Activated naive CD4-positive, alpha-beta T cell treated with Interleukin-2 at 50 U/mL for 16 hours (primary cell): ENCODE measurements at regions not wholly inside any gene's neighbourhood (a gene's known extent, or its start where the extent isn't known, plus 50 kb on each side); places are given as distances from the start of the nearest gene placed in this dataset.
A peak's percentile ranks its signal among the peaks of the same experiment; 100 is the strongest.
"Not testable (repeated sequence)": the region's sequence is repeated elsewhere in the genome, so short reads cannot be mapped to it uniquely, and the experiment has no call there.

Experiments
- DNase-seq: peaks from one replicate; pipeline ENCODE4 v3.0.0-alpha.2; 2020

DNA sequence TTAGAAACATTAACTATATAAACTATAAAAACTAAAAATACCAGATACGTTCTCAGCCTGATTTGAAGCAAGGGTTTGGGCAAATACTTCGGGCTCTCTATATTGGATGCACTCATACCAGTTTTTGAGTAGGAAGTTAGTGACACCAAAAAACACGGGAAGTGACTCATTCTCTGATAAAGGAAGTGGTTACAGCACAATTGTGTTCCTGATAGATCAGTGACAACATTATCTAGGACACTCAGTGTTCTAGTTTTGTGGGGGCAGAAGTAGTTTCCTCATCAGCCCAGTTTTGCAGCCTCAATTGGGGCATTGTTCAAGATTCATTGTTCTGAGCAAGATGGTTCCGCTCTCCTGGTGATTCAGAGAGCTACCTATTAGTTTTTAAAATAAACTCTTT lies 469.6 kb upstream of the DPPA4 start:
- peak; percentile 34 for DNase-seq

DNA sequence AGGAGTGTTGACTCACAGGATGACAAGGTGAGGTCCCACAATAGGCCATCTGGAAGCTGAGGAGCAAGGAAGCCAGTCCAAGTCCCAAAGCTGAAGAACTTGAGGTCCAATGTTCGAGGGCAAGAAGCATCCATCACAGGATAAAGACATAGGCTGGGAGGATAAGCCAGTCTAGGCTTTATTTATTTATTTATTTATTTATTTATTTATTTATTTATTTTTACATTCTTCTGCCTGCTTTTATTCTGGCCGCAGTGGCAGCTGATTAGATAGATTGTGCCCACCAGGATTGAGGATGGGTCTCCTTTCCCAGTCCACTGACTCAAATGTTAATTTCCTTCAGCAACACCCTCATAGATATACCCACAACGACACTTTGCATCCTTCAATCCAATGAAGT lies 472.2 kb upstream of the DPPA4 start:
- no peak for DNase-seq

DNA sequence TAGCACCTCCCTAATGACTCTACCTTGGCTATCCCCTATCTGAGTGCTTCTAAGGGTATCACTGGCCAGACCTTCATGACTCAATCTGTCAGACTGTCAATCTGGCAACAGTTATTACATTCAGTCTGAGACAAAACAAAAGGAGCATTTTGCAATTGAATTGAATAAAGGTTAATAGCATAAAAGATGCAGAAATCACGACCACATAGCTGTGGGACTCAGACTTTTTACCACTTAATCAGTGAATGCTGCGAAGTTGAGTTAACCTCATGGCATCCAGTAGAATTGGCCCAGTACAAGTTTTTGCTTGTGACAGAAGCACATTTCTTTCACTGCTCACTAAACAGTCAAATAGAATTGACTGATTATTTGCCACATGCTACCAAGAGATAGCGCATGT lies 480.7 kb upstream of the DPPA4 start:
- no peak for DNase-seq

DNA sequence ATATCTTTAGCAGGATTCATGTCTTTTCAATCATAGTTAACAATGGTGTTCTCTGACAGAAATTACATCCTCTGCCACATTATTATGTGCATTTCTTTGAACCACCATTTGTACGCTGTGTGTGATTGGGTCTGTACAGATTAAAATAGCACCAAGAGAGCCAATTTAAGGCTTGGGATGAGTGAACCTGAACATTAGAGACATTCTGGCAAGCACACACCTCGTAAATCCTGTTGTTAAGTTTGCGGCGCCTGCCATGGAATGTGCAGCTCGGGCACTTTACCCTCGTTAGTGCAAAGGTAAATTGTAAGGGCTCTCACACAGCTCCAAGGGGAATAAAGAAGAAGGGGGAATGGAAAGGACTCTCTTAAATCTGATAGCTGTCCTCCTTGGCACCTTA lies 482.4 kb upstream of the DPPA4 start:
- DNase-seq = no peak

DNA sequence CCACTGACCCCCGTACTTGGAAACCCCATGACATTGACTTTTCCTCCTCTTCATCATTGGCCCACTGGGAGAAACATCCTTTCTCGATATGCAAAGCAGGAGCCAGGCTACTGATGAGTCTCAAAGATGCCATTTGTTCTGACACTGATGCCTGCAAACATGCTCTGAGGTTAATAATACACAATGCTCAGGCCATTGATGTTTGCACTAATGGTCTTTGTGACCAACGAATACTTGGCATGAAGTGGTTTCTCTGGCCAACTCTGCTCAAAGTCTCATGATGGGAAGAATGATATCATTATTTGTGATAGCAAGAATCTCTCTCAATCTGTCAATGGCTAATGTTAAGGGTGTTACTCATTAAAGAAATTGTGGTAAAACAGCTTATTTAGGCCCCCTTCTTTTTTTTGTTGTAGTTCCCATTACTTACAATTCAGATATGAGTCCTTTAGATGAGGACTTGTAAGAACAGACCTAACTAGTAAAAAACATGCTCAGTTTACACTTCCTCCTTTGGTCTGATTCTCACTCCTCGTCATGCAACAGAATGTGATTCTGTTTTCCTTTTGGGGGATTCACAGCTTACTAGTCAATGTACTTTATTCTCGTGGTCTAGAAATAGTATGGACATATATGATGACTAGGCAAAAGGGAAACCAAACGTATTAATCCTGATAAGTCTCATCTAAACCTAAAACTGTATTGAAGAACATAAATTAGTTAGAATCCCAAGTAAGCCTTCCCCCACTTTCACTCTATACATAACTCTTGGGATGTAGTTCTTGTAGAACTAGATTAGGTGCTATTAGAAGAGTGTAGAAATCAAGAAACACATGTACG lies 488.8 kb upstream of the DPPA4 start:
- no peak for DNase-seq

DNA sequence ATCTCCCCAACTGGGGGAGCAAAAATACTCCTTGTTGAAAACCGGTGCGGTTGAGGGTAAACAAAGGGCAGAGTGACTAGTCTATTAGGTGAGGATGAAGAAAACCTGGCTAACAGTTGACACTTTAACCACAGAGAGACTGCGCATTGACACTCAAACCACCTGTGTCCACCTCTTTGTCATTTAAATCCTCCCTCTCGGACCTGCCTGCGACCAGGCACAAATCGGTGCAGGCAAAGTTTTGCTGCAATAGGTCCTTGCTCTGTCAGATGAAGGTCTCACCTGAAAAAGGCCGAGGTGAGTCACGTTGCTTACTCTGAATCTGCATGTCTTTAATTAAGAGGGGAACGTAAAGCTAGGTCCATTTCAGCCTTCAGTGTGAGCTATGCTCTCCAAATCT lies 494.1 kb upstream of the DPPA4 start:
- DNase-seq = no peak

DNA sequence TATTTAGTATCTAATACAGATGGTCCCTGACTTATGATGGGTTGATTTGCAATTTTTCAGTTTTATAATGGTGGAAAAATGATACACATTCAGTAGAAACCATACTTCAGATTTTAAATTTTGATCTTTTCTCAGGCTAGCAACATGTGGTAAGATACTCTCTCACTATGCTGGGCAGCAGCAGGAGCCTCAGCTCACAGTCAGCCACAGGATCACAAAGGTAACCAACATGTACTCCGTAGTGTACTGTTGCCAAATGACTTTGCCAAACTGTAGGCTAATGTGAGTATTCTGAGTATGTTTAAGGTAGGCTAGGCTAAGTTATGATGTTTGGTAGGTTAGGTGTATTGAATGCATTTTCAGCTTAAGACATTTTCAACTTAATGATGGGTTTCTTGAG lies 498.6 kb upstream of the DPPA4 start:
- no peak for DNase-seq

DNA sequence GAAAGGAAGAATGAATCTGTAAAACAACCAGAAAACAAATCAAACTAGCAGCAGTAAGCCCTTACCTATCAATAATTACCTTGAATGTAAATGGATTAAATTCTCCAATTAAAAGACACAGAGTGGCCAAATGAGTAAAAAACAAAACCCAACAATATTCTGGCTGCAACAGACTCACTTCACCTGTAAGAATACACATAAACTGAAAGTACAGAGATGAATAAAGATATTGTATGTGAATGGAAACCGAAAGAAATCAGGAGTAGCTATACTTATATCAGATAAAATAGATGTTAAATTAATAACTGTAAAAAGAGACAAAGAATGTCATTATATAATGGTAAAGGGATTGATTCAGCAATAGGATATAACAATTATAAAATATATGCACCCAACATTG lies 514.5 kb upstream of the DPPA4 start:
- no peak for DNase-seq

DNA sequence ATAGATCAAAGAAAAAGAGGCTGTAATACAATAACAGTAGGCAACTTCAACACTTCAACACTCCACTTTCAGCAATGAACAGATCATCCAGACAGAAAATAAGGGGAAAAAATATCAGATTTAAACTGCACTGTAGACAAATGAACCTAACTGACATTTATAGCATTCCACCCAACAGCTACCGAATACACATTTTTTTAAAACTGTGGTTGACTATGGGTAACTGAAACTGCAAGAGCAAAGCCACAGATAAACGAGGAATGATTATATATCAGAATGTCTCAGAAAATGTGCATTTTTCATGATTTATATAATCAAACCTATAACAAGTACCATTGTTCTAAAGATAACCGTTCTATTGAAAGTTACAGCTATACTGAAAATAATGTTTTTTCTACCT lies 514.9 kb upstream of the DPPA4 start:
- DNase-seq = no peak

DNA sequence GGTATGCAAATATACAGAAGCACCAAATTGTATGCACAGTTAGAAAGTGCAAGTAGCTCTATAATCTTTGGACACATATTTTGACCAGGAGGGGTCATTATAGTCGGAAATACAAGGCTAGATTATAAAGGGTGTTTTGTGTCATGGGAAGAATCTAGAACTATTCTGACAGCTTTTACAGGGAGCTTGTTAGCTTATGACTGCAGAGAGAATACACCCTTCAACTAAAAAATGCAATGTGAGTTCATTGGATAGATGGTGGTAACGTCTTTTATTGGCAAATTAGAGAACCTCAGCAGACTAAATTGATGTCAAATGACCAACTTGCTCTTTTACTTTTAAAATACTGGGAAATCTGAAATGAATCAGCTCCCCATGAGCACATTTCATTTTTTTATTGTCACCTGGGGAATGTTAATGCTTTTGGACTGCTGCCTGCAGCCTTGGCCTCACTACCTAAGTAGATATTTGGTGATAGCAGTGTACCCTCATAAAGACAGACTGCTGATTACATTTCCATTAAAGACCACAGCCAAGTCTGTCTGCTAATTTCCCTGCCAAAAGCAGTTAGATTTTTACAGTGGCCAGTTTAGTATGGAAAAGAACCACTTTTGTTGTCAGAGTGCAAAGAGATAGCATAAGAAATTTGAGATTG lies 515.9 kb upstream of the DPPA4 start:
- no peak for DNase-seq

DNA sequence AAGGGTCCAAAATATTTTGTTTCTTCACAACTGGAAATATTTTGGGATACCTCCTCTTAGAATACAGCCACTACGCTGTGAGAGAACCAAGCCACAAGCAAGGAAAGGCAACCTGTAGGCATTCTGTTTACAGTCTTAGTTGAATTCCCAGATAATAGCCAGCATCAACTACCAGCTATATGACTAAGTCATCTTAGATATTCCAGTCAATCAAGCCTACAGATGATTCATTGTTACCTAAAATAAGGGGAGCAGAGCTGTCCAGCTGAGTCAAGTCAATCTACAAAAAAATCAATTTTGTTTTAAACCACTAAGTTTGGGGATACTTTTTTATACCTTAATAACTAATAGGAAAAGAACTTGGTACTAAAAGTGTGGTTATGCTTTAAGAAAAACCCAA lies 526.4 kb upstream of the DPPA4 start:
- no peak for DNase-seq

DNA sequence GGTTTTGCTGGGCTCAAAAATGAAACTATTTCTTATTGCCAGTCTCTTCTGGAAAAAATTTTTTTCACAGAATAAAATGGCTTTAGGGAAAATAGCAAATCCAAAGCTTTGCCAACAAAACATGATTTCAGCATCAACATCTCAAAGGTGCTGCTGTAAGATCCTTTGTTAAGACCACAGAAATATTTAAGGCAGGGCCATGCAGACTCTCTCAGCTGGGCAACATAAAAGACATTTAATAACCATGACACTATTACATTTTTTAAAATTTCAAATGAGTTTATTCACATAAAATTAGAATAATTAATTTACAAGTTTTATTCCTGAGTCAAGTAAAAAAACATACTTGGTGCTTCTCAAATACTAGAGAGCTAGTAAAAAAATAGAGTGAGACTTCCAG lies 527.1 kb upstream of the DPPA4 start:
- DNase-seq = no peak

DNA sequence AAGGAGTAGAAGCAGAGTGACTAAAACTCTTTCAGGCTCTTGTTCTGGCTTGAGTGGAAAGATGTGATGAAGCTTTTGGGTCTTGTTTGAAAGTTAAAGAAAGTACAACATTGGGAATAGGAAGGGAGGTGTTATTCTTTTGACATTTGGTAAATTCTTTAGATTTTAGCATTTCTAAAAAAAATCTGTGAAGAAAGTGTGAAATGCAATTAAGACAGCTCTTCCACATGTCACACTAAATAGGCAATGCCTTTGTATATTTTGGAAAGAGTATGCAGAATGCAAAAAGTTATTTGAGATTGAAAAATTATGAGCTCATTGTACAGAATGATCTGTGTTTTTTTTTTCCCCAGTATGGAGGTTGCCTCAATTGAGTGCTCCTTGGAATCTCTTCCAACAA lies 532.2 kb upstream of the DPPA4 start:
- no peak for DNase-seq

DNA sequence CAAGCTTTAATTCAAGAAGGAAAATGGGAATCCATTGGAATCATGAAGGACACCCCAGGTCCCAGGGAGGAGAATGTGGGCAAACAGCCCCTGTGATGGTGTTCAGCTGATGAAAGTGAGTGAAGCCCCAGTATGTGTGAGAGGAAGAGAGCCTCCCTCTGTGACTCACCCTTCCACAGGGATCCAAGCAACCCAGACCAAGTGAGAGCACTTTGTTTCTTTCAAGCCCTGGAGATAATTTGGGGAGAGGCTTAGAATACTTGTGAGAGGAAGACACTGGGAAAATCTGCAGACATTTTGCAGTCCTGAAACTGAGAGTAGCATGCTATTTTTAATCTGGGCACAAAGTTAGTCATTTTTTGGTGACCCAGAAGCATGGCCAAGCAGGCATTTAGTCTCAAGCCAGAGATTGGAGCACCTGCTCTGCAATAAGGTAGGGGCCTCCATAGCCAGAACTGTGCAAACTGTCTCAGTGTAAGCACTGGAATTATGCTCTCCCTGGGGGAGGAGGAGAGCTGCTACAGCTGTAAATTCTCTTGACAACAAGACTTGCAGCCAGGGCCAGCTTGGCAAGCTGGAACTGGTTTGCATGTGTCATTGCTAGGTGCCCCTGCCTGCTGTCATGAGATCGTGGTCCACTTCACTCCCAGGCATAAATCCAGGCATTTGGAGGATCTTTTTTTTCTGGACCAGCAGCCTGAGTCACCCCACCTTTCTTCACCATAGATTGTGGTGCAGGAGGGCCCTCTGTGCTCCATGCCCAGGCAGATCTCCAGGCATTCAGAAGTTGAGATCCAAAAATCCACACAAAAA lies 537.8 kb upstream of the DPPA4 start:
- no peak for DNase-seq

DNA sequence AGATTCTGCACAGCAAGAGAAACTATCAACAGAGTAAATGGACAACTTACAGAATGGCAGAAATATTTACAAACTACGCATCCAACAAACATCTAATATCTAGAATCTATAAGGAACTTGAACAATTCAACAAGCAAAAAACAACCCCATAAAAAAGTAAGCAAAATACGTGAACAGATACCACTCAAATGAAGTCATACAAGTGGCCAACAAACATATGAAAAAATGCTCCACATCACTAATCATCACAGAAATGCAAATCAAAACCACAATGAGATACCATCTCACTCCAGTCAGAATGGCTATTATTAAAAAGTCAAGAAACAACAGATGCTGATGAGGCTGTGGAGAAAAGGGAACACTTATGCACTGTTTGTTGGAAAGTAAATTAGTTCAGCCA lies 540.3 kb upstream of the DPPA4 start:
- not testable (repeated sequence) for DNase-seq

DNA sequence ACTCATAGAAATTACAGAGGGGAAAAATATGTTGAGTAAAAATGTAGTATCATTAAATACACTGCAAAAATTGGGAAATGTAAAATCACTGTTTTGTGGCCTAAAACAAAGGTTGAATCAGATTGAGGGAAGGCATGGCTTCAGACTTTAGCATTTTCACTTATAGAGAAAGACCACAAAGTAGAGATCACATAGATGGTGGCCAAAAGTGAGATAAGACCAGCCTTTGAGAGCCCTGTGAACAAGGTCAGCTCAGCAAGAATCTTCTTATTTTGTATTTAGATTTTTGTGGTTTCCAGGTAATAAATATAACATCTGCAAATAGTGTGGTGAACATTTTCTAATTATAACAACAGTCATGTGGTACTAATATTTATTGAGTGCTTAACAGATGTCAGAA lies 544.8 kb upstream of the DPPA4 start:
- no peak for DNase-seq

DNA sequence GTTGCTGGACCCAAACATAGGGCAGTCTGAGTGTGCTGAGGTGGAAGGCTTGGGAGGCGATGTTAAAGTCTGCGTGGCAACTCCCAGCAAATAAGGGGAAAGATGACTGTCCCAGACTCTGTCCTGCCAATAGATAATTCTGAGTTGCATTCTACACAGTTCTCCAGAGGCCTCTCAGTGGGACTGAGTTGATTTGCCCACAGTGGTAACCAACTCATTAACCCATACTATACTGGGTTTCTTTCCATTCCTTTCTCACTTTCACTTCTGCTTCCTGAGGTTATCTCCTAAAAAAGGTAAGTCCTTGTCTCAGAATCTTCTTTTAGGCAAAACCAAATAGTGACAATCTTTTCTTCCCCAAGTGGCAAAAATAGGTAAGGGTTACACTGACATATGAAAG lies 549.9 kb upstream of the DPPA4 start:
- DNase-seq = no peak

DNA sequence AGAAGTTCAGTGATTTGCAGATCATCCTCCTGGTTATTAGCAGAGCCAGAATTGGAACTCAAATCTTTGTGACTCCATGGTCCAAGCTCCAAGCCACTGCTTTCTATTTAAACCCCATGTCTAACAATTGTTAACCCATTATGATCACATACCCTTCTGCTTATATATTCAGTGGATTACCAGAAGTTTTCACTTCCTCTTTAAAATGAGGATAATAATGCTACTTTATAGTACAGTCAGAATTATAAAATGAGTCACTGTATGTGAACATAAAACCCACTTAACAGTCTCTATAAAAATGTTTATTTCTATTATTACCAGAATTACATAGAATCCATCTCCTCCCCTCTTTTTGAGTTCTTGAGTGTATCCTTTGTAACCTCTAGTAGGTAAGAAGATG lies 550.7 kb upstream of the DPPA4 start:
- DNase-seq = no peak

DNA sequence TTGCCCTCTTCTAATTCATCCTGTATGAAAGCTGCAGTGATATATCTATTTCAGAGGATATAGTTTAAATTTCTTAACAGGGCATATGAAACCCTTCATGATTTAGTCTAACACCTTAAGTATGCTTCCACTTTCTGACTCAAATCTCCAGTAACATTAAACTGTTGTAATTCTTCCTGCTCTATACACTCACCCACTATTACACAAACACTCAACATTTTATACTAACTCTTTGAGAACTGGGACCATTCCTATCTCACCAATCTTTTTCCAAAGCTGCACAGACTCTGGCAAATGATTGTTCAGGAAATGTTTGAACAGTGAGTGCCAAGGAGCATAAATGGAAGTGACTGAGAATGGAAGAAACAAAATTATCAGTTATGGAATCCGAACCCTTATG lies 560.4 kb upstream of the DPPA4 start:
- no peak for DNase-seq

DNA sequence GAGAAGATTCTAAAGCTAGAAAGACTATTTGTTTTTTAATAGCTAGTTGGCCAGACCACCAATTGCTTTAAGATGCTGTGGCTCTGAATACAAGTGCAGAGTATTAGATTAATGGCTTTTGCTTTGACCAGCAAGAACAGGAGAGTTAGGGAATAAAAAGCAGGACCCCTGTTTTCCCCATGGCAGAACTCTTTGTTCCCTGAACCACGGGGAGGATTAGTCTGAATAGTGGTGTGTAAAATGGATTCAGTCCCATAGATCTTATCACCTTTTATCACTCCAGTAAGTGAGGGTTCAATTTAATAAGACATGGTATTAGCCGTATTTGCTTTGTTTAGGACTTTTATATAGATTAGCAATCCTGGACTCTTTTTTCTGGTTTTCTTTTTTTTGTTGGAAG lies 562.6 kb upstream of the DPPA4 start:
- DNase-seq = no peak

DNA sequence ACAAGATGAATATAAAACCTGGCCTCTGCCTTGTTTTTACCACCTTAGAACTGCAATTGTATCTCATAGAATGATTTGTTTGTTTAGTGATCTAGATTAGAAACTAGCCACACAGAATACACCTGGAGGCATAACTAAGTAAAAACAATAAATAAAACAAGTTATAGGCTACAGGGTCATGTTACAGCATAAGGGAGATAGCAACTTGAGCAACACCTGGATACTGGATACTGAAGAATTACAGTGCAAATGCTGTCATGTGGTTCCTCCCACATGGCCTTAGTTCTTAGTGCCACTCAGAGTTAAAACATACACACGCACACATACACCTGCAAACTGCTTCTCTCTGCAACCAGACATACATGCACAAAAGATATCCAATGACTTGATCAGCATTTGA lies 563.4 kb upstream of the DPPA4 start:
- no peak for DNase-seq

DNA sequence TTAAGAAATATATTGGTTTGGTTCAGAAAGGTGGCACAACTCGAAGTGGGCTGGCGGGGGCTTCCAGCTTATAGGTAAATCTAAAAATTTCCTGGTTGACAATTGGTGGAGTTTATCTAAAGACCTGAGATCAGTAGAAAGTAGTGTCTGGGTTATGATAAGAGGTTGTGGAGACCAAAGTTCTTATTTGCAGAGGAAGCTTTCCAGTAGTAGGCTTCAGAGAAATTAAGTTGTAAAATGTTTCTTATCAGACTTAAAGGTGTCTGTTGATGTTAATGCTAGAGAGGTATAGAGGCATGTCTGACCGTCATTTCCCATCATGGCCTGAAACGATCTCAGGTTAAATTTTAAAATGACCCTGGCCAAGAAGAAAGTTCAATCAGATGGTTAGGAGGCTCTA lies 565.2 kb upstream of the DPPA4 start:
- no peak for DNase-seq

DNA sequence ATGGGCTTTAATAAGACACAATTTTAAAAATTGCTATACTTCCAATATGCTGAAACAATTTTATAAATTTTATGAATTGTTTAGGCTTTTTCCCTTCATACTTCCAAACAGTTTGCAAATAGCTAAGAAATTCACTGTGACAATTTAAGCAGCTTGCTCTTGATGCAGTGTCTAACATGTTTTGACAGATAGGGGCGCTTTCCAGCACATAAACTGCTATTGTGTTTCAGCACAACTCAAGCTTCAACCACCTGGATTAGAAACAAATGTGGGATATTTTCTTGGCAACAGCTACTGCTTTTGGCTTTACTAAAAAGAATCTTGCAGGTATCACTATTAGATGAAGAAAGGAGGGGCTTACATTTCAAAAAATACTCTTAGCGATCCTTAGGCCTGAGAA lies 565.8 kb upstream of the DPPA4 start:
- DNase-seq = no peak

DNA sequence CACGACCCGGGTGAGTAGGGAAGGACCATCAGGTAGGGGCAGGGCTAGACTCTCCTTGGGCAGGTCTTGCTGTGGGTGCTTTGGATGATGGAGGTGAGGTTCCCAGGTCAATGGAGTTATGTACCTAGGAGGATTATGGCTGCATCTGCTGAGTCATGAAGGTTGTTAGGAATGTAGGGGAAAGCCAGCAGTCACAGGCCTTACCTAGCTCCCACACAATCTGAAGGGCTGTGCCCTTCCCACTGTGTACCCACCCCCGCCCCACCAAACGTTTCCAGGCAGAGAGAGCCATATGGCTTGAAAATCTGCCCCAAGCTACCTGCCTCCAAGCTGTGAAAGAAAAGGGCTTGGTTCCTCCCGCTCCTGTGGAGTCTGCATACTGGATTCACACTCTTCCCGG lies 573.4 kb upstream of the DPPA4 start:
- no peak for DNase-seq
